HCT116 (cell line): ENCODE measurements at regions not wholly inside any gene's neighbourhood (a gene's known extent, or its start where the extent isn't known, plus 50 kb on each side); places are given as distances from the start of the nearest gene placed in this dataset.

ENCODE experiments used
- ATAC-seq: fragments of 200-7000 bp; cut with Tn5 transposase; 2 replicates; pipeline ENCODE4 v1.9.1; 2020; ENCODE audit warnings: mild to moderate bottlenecking, moderate library complexity
- BruUV-seq: library from RNA; stranded (reverse); fragments of 400-500 nt; replicated peaks from 2 replicates; lab custom pipeline; 2021; lab: Mats Ljungman, UMichigan
- CTCF ChIA-PET: fragments of 300-600 bp; sonication (Branson Sonifier 250); formaldehyde crosslinking; loops from one replicate; lab custom pipeline; 2021; ENCODE audit warnings: antibody characterized with exemption; lab: Charles Lee
- POLR2A ChIA-PET: fragments of 300-600, 350-600 bp; sonication (Branson Sonifier 250); formaldehyde crosslinking; loops from one replicate; lab custom pipeline; 2021; ENCODE audit warnings: antibody characterized with exemption; lab: Charles Lee
- RAD21 ChIA-PET, 2 experiments: fragments of 300-600 bp; sonication (Branson Sonifier 250); formaldehyde crosslinking; loops; one replicate each; lab custom pipeline; 2023; ENCODE audit warnings: low total read pairs in 2 of 2; ENCODE audit not compliant: uncharacterized antibody in 2 of 2, unreplicated experiment in 2 of 2, low non-redundant PET in 1 of 2; lab: Charles Lee
- DNase-seq: peaks from one replicate; pipeline ENCODE4 v3.0.0-alpha.2; 2010; ENCODE audit warnings: low read depth, low spot score
- H2AFZ ChIP-seq: fragments of 200-600 bp; shearing (Covaris generic), sonication (generic); 2 replicates; pipeline ENCODE4 v1.6.1; 2017; ENCODE audit warnings: low read depth, mixed run types, mixed read lengths, antibody characterized with exemption, low read length; ENCODE audit not compliant: poor library complexity, severe bottlenecking
- H3K27ac ChIP-seq: 2 replicates; pipeline ENCODE4 v1.5.1; 2012; ENCODE audit warnings: low read depth, low read length
- H3K27me3 ChIP-seq: fragments of 200-600 bp; sonication (generic); 2 replicates; pipeline ENCODE4 v1.6.1; 2016; ENCODE audit warnings: mixed run types, low read length, mixed read lengths; ENCODE audit not compliant: insufficient read depth
- H3K36me3 ChIP-seq, 2 experiments: fragments of 200-500 bp in 1 of 2; fragments of 200-600 bp in 1 of 2; sonication (Bioruptor generic) in 1 of 2; sonication (generic) in 1 of 2; 2 replicates each; pipeline versions ENCODE4 v1.5.1 to v1.6.1; 2014 to 2016; ENCODE audit warnings: low read length in 2 of 2, inconsistent platforms in 1 of 2, mixed read lengths in 1 of 2, mixed run types in 1 of 2; ENCODE audit not compliant: insufficient read depth in 2 of 2, control insufficient read depth in 1 of 2
- H3K4me1 ChIP-seq, 2 experiments: fragments of 200-600 bp in 1 of 2; sonication (generic) in 1 of 2; 2 replicates each; pipeline versions ENCODE4 v1.5.1 to v1.6.1; 2012 to 2017; ENCODE audit warnings: low read length in 2 of 2, inconsistent platforms in 1 of 2, mild to moderate bottlenecking in 1 of 2, mixed read lengths in 1 of 2, mixed run types in 1 of 2, moderate library complexity in 1 of 2; ENCODE audit not compliant: insufficient read depth in 2 of 2, control insufficient read depth in 1 of 2
- H3K4me2 ChIP-seq: fragments of 200-600 bp; sonication (generic); 2 replicates; pipeline ENCODE4 v1.6.1; 2017; ENCODE audit warnings: mixed run types, low read length, mixed read lengths
- H3K4me3 ChIP-seq, 2 experiments: fragments of 200-600 bp in 1 of 2; sonication (generic) in 1 of 2; replicated peaks in 1 of 2; 2 replicates each; pipeline ENCODE4 v1.5.1; 2011 to 2016; ENCODE audit warnings: low read length in 2 of 2, control low read depth in 1 of 2, low read depth in 1 of 2, mild to moderate bottlenecking in 1 of 2, mixed read lengths in 1 of 2, mixed run types in 1 of 2
- H3K79me2 ChIP-seq: fragments of 200-600 bp; sonication (generic); 2 replicates; pipeline ENCODE4 v1.6.1; 2017; ENCODE audit warnings: mild to moderate bottlenecking, mixed run types, low read length, moderate library complexity, mixed read lengths; ENCODE audit not compliant: insufficient read depth
- H3K9ac ChIP-seq: fragments of 200-600 bp; sonication (generic); 2 replicates; pipeline ENCODE4 v1.6.1; 2016; ENCODE audit warnings: low read length, mixed read lengths
- H3K9me2 ChIP-seq: fragments of 200-600 bp; sonication (generic), shearing (Covaris generic); 2 replicates; pipeline ENCODE4 v1.6.1; 2017; ENCODE audit warnings: mixed run types, mild to moderate bottlenecking, moderate library complexity; ENCODE audit not compliant: insufficient read depth
- H3K9me3 ChIP-seq, 2 experiments: fragments of 200-500 bp in 1 of 2; fragments of 200-600 bp in 1 of 2; sonication (Bioruptor generic) in 1 of 2; sonication (generic) in 1 of 2; 2 replicates each; pipeline ENCODE4 v1.6.1; 2014 to 2017; ENCODE audit warnings: low read length in 2 of 2, mixed read lengths in 2 of 2, inconsistent platforms in 1 of 2, low read depth in 1 of 2, mild to moderate bottlenecking in 1 of 2, mixed run types in 1 of 2, moderate library complexity in 1 of 2; ENCODE audit not compliant: control insufficient read depth in 1 of 2, insufficient read depth in 1 of 2
- H4K20me1 ChIP-seq: fragments of 200-600 bp; sonication (generic), shearing (Covaris generic); 2 replicates; pipeline ENCODE4 v1.6.1; 2017; ENCODE audit warnings: mixed run types, mild to moderate bottlenecking, moderate library complexity; ENCODE audit not compliant: insufficient read depth
- CEBPB ChIP-seq: IDR thresholded peaks from 2 replicates; pipeline ENCODE4 v1.6.1; 2012; ENCODE audit warnings: low read depth
- CTCF ChIP-seq, 3 experiments: fragments of 200-600 bp in 1 of 3; sonication (generic) in 1 of 3; IDR thresholded peaks in 2 of 3; conservative IDR thresholded peaks in 1 of 3; 2 replicates each; pipeline ENCODE4 v1.5.1; 2012 to 2017; ENCODE audit warnings: low read depth in 2 of 3, low read length in 2 of 3, antibody characterized with exemption in 1 of 3, borderline replicate concordance in 1 of 3, control low read depth in 1 of 3, mild to moderate bottlenecking in 1 of 3, mixed read lengths in 1 of 3, mixed run types in 1 of 3, moderate library complexity in 1 of 3; ENCODE audit not compliant: insufficient read depth in 1 of 3
- EGR1 ChIP-seq: IDR thresholded peaks from 2 replicates; pipeline ENCODE4 v1.6.1; 2012; ENCODE audit warnings: low read depth
- JUND ChIP-seq: IDR thresholded peaks from 2 replicates; pipeline ENCODE4 v1.6.1; 2012
- POLR2A ChIP-seq: IDR thresholded peaks from 2 replicates; pipeline ENCODE4 v1.7.0; 2011; ENCODE audit warnings: borderline replicate concordance; ENCODE audit not compliant: insufficient read depth, insufficient read length; ENCODE audit errors: extremely low read depth
- POLR2AphosphoS5 ChIP-seq: IDR thresholded peaks from 2 replicates; pipeline ENCODE4 v1.6.1; 2011; ENCODE audit warnings: mild to moderate bottlenecking, low read depth, low read length, moderate library complexity
- REST ChIP-seq: IDR thresholded peaks from 2 replicates; pipeline ENCODE4 v1.6.1; 2012; ENCODE audit warnings: low read depth
- SIN3A ChIP-seq: IDR thresholded peaks from 2 replicates; pipeline ENCODE4 v1.6.1; 2012; ENCODE audit warnings: low read depth
- TCF7L2 ChIP-seq: IDR thresholded peaks from 2 replicates; pipeline ENCODE4 v1.7.0; 2011; ENCODE audit warnings: borderline replicate concordance, inconsistent platforms; ENCODE audit not compliant: insufficient read depth, insufficient read length; ENCODE audit errors: extremely low read depth
- ZFX ChIP-seq: fragments of 450-650 bp; IDR thresholded peaks from 2 replicates; pipeline ENCODE4 v1.6.1; 2017
- ZNF274 ChIP-seq: fragments of 200-500 bp; sonication (Bioruptor generic); IDR thresholded peaks from 2 replicates; pipeline ENCODE4 v1.6.1; 2014; ENCODE audit warnings: mild to moderate bottlenecking, low read depth, low read length, inconsistent platforms
- intact Hi-C: fragments of 100-400 bp; cut with micrococcal nuclease; formaldehyde crosslinking; loops from 2 replicates; pipeline ENCODE4 v1.10.0; 2022
- TF ChIP-seq, protein P1 (sequence below): IDR thresholded peaks from 2 replicates; pipeline ENCODE4 v1.6.1; 2012
- TF ChIP-seq, protein P2 (sequence below): IDR thresholded peaks from 2 replicates; pipeline ENCODE4 v1.6.1; 2012

- H3K4me2 ChIP-seq = no peak overlapping the region
- H3K27ac ChIP-seq = no peak overlapping the region
- H3K27me3 ChIP-seq = no peaks in the 10 kb centered on the region
- TF ChIP-seq ZFX = no peak
- TF ChIP-seq CEBPB = no peak
- TF ChIP-seq ZNF274 = no peak
- TF ChIP-seq JUND = no peak
- TF ChIP-seq SIN3A = no peak
- no peak for TF ChIP-seq TCF7L2
- H3K9me3 ChIP-seq = no peaks in the 10 kb centered on the region; a peak in 1 of 4 replicates
- no peaks in the 10 kb centered on the region for H3K9me2 ChIP-seq
- RAD21 ChIA-PET = no interaction called here
- no peak overlapping the region for H3K4me3 ChIP-seq
- CTCF ChIA-PET = no interaction called here
- BruUV-seq = no TSS peak
- no peak overlapping the region for H2AFZ ChIP-seq
- DNase-seq (no peak), ATAC-seq (no peak)
- POLR2A ChIA-PET = no interaction called here
- no peaks in the 10 kb centered on the region for H3K79me2 ChIP-seq
- H3K36me3 ChIP-seq = no peaks in the 10 kb centered on the region
- H4K20me1 ChIP-seq = no peaks in the 10 kb centered on the region
- H3K9ac ChIP-seq = no peak overlapping the region
- no peaks in the 10 kb centered on the region for H3K4me1 ChIP-seq
- intact Hi-C loops = no loop called here
Measured at GRCh38 chr18:28801876-28802275, 624.9 kb upstream of the CDH2 start.

DNA sequence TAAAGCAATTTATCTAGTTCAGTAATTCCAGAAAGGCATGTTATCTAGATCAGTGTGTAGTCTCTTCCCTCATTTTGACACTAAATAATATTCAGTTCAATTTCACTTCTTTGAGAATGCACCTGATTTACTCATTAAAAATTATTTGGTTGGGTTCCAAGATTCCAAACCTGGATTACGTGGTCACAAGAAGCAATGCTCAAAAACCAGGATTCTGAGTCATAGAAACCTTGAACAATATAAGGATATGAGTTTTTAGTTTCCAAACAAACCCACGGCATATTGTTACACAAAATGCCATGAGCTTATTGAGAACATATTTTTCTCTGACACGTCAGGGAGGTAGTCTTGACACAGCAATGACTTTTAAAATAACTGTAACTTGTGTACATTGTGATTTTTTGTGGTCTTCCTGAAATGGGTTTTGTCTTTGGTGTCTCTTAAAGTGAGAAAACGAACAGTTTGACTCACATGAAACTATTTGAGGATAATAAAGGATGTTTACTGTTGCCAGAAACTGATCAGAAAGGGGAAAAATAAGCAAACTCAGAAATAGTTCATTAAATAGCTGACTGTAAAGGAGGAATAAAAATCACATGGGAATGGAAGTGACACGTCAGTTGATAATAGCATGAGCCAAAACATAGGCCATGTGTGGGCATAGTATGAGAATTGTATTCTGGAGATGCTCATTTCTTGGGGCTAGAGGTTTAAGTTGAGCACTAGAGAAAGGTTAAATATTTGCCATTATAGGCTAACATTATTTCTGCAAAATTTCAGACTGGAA, 617.7 kb upstream of the CDH2 start:
- BruUV-seq = no TSS peak
- Histone ChIP-seq H2AFZ (no peak overlapping the region), H3K36me3 (no peaks in the 10 kb centered on the region), H4K20me1 (no peaks in the 10 kb centered on the region), H3K27me3 (no peaks in the 10 kb centered on the region), H3K4me2 (no peak overlapping the region), H3K27ac (no peak overlapping the region), H3K9me2 (no peaks in the 10 kb centered on the region), H3K9me3 (no peaks in the 10 kb centered on the region), H3K79me2 (no peaks in the 10 kb centered on the region), H3K9ac (no peak overlapping the region), H3K4me3 (no peak overlapping the region), H3K4me1 (no peaks in the 10 kb centered on the region)
- DNase-seq = no peak
- CTCF ChIA-PET = no interaction called here
- intact Hi-C loops = no loop called here
- RAD21 ChIA-PET = no interaction called here
- TF ChIP-seq CEBPB (no peak), POLR2A (no peak), POLR2AphosphoS5 (no peak), ZFX (no peak), REST (no peak), CTCF (IDR thresholded peaks at IDR 0.05 in 2 of 3, conservative IDR thresholded peaks at IDR 0.05 in 1 of 3; ENCODE audit: borderline replicate concordance in 1 of 3, insufficient read depth in 1 of 3, low read depth in 2 of 3, low read length in 2 of 3) (no peak), EGR1 (no peak), TCF7L2 (no peak)
- TF ChIP-seq, protein P1, sequence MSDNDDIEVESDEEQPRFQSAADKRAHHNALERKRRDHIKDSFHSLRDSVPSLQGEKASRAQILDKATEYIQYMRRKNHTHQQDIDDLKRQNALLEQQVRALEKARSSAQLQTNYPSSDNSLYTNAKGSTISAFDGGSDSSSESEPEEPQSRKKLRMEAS = no peak
- TF ChIP-seq, protein P2, sequence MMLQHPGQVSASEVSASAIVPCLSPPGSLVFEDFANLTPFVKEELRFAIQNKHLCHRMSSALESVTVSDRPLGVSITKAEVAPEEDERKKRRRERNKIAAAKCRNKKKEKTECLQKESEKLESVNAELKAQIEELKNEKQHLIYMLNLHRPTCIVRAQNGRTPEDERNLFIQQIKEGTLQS = no peak
- ATAC-seq = no peak
- POLR2A ChIA-PET = no interaction called here
